Naive thymus-derived CD4-positive, alpha-beta T cell (primary cell): ENCODE measurements at regions not wholly inside any gene's neighbourhood (a gene's known extent, or its start where the extent isn't known, plus 50 kb on each side); places are given as distances from the start of the nearest gene placed in this dataset.

Experiments
- ATAC-seq: fragments of 150-1000 bp; cut with Tn5 transposase; 2 replicates; pipeline ENCODE4 v1.10.0; 2021; ENCODE audit warnings: mild to moderate bottlenecking, moderate library complexity
- CTCF ChIA-PET: fragments of 350-600 bp; sonication (Branson Sonifier 250); formaldehyde crosslinking; loops from one replicate; lab custom pipeline; 2021; ENCODE audit warnings: antibody characterized with exemption; lab: Charles Lee
- POLR2A ChIA-PET: fragments of 350-600 bp; sonication (Branson Sonifier 250); formaldehyde crosslinking; loops from one replicate; lab custom pipeline; 2021; ENCODE audit warnings: antibody characterized with exemption, inconsistent platforms; lab: Charles Lee
- DNase-seq, 9 donors: peaks; one replicate each; pipeline versions ENCODE4 v3.0.0 to v3.0.0-alpha.2; 2020 to 2022; ENCODE audit warnings: mixed read lengths in 1 of 9
- H3K27ac ChIP-seq: one replicate; pipeline ENCODE4 v1.7.0; 2013; ENCODE audit warnings: mild to moderate bottlenecking, low read depth, low read length, moderate library complexity
- H3K27me3 ChIP-seq, 2 donors: one replicate each; pipeline ENCODE4 v1.7.0; 2013; ENCODE audit warnings: low read length in 2 of 2, mild to moderate bottlenecking in 2 of 2, moderate library complexity in 2 of 2; ENCODE audit not compliant: control insufficient read depth in 2 of 2, insufficient read depth in 2 of 2
- H3K36me3 ChIP-seq, 3 experiments: 1 replicate in 2 of 3; 2 replicates in 1 of 3; pipeline ENCODE4 v1.7.0; 2013; ENCODE audit warnings: low read length in 3 of 3, mild to moderate bottlenecking in 3 of 3, moderate library complexity in 1 of 3; ENCODE audit not compliant: insufficient read depth in 3 of 3, control insufficient read depth in 2 of 3
- H3K4me1 ChIP-seq, 2 donors: one replicate each; pipeline ENCODE4 v1.7.0; 2013; ENCODE audit warnings: low read length in 2 of 2, mild to moderate bottlenecking in 2 of 2, moderate library complexity in 1 of 2; ENCODE audit not compliant: control insufficient read depth in 2 of 2, insufficient read depth in 2 of 2
- H3K4me3 ChIP-seq: 2 replicates; pipeline ENCODE4 v1.7.0; 2013; ENCODE audit warnings: mild to moderate bottlenecking, low read length
- H3K9me3 ChIP-seq, 3 experiments: 1 replicate in 2 of 3; 2 replicates in 1 of 3; pipeline ENCODE4 v1.7.0; 2013; ENCODE audit warnings: low read length in 3 of 3; ENCODE audit not compliant: control insufficient read depth in 2 of 3
- H3K27ac Mint-ChIP-seq, 9 donors: one replicate each; pipeline ENCODE4 v1.8.0; 2020 to 2022; ENCODE audit warnings: mixed read lengths in 9 of 9, mild to moderate bottlenecking in 8 of 9, moderate library complexity in 5 of 9, inconsistent platforms in 2 of 9
- H3K27me3 Mint-ChIP-seq, 5 donors: one replicate each; pipeline ENCODE4 v1.8.0; 2021 to 2022; ENCODE audit warnings: mixed read lengths in 5 of 5, mild to moderate bottlenecking in 1 of 5
- H3K36me3 Mint-ChIP-seq, 5 donors: one replicate each; pipeline ENCODE4 v1.8.0; 2020 to 2022; ENCODE audit warnings: mixed read lengths in 5 of 5, mild to moderate bottlenecking in 3 of 5, inconsistent platforms in 1 of 5
- H3K4me1 Mint-ChIP-seq, 7 donors: one replicate each; pipeline ENCODE4 v1.8.0; 2020 to 2022; ENCODE audit warnings: mixed read lengths in 7 of 7, mild to moderate bottlenecking in 3 of 7, inconsistent platforms in 1 of 7
- H3K4me3 Mint-ChIP-seq, 10 donors: one replicate each; pipeline ENCODE4 v1.8.0; 2020 to 2022; ENCODE audit warnings: mild to moderate bottlenecking in 10 of 10, mixed read lengths in 10 of 10, moderate library complexity in 6 of 10, inconsistent platforms in 2 of 10
- H3K9me3 Mint-ChIP-seq, 11 donors: one replicate each; pipeline ENCODE4 v1.8.0; 2020 to 2022; ENCODE audit warnings: mixed read lengths in 11 of 11, mild to moderate bottlenecking in 4 of 11, inconsistent platforms in 1 of 11, moderate library complexity in 1 of 11
- intact Hi-C, 2 donors: fragments of 100-400 bp; cut with micrococcal nuclease; formaldehyde crosslinking; loops; one replicate each; pipeline ENCODE4 v1.15.1; 2023

DNA sequence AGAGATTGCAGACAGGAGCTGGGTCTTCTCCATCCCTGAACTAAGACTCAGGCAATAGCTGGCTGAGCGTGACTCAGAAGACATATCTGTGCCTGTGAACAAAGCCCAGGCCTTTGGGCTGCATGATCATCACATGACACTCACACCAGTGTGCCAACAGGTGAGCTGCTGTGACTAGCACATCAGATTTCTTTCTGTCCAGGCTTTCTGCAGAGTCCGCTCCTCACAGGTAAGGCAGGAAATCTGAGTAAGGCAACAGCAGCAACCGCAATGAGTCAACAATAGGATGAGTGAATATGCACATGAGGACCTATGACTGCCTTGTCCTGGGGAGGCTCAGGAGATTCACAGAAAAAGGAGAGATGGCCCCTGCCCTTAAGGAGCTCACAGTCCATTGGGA lies 293.6 kb downstream of the ACTL7B start:
- Mint-ChIP-seq H3K36me3 (no peaks in the 10 kb centered on the region), H3K27ac (no peak overlapping the region), H3K4me3 (no peak overlapping the region), H3K9me3 (peaks cover 0 to 4% (median 0%) of the 10 kb centered on the region in 11 donors), H3K4me1 (no peaks in the 10 kb centered on the region), H3K27me3 (peaks cover 0 to 7% (median 0%) of the 10 kb centered on the region in 5 donors)
- CTCF ChIA-PET: no interaction called here
- no peaks in the 10 kb centered on the region for H3K4me1 ChIP-seq
- ATAC-seq: no peak
- H3K9me3 ChIP-seq: no peaks in the 10 kb centered on the region
- no peak overlapping the region for H3K4me3 ChIP-seq
- H3K36me3 ChIP-seq: no peaks in the 10 kb centered on the region
- intact Hi-C loops: no loop called here
- no peak for DNase-seq
- no peaks in the 10 kb centered on the region for H3K27me3 ChIP-seq
- POLR2A ChIA-PET: no interaction called here
- no peak overlapping the region for H3K27ac ChIP-seq

DNA sequence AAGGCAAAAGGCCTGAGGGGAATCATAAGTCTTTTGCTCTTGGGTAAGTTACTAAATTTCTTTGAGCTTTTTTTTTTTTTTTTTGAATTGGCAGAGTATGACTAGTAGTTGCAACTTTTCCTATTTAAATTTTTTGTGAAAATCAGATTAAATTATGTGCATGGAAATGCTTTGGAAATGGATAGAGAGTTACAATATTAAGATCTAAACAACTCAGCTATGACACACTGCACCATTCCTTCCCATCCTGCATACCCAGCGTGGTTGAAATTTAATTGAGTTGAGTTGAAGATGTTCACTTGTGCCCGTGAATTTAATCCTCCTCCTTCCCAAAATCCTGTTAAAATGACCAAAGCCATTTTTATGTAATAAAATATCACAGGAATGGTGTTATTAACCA lies 296.4 kb downstream of the ACTL7B start:
- Mint-ChIP-seq H3K27me3 (peaks cover 0 to 7% (median 0%) of the 10 kb centered on the region in 5 donors), H3K4me1 (no peaks in the 10 kb centered on the region), H3K9me3 (peaks cover 0 to 4% (median 0%) of the 10 kb centered on the region in 11 donors), H3K27ac (no peak overlapping the region), H3K4me3 (no peak overlapping the region), H3K36me3 (no peaks in the 10 kb centered on the region)
- DNase-seq (no peak), ATAC-seq (no peak)
- no peak overlapping the region for H3K4me3 ChIP-seq
- CTCF ChIA-PET: no interaction called here
- no peaks in the 10 kb centered on the region for H3K36me3 ChIP-seq
- intact Hi-C loops: no loop called here
- H3K4me1 ChIP-seq: no peaks in the 10 kb centered on the region
- POLR2A ChIA-PET: no interaction called here
- H3K27me3 ChIP-seq: no peaks in the 10 kb centered on the region
- no peak overlapping the region for H3K27ac ChIP-seq
- H3K9me3 ChIP-seq: no peaks in the 10 kb centered on the region

- intact Hi-C loops: no loop called here
- no peak overlapping the region for H3K4me3 Mint-ChIP-seq
- Histone ChIP-seq H3K27me3 (no peaks in the 10 kb centered on the region), H3K36me3 (no peaks in the 10 kb centered on the region), H3K4me3 (no peak overlapping the region), H3K27ac (no peak overlapping the region), H3K4me1 (no peaks in the 10 kb centered on the region), H3K9me3 (no peaks in the 10 kb centered on the region)
- DNase-seq: no peak
- CTCF ChIA-PET: no interaction called here
- H3K27me3 Mint-ChIP-seq: peaks cover 0 to 4% (median 0%) of the 10 kb centered on the region in 5 donors
- no peaks in the 10 kb centered on the region for H3K36me3 Mint-ChIP-seq
- H3K9me3 Mint-ChIP-seq: peaks cover 0 to 3% (median 0%) of the 10 kb centered on the region in 11 donors
- POLR2A ChIA-PET: no interaction called here
- no peak for ATAC-seq
- no peak overlapping the region for H3K27ac Mint-ChIP-seq
- no peaks in the 10 kb centered on the region for H3K4me1 Mint-ChIP-seq
Measured at GRCh38 chr9:108554831-108555230, 301.0 kb downstream of the ACTL7B start.

DNA sequence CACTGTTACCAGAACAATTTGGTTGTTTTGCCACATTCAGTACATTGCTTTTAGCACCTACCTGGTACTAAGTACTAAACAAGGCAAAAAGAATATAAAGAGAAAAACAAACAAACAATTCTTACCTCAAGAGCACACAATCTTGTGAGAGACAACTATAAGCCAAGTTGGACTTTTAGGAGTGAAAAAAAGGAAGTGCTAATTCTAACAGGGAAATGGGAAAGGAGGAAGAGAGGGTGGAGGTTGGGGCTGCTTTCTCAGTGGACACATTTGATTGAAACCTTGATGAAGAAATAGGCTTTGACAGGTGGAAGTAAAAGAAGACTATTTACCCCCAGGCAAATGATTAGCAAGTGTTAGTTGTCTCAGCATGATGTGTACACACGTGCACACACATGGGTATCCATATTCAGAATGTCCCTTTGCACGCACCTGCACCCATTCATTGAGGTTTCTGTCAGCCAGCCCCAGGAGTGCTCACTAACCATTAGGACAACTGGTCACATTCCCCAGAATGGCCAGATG lies 302.6 kb downstream of the ACTL7B start:
- H3K4me1 Mint-ChIP-seq: no peaks in the 10 kb centered on the region
- intact Hi-C loops: no loop called here
- H3K9me3 Mint-ChIP-seq: peaks cover 0 to 2% (median 0%) of the 10 kb centered on the region in 11 donors
- DNase-seq (no peak), ATAC-seq (no peak)
- no peaks in the 10 kb centered on the region for H3K36me3 Mint-ChIP-seq
- no peaks in the 10 kb centered on the region for H3K4me1 ChIP-seq
- H3K4me3 Mint-ChIP-seq: no peak overlapping the region
- ChIA-PET CTCF (no interaction called here), POLR2A (no interaction called here)
- H3K4me3 ChIP-seq: no peak overlapping the region
- no peaks in the 10 kb centered on the region for H3K36me3 ChIP-seq
- H3K27ac ChIP-seq: no peak overlapping the region
- H3K9me3 ChIP-seq: no peaks in the 10 kb centered on the region
- H3K27me3 ChIP-seq: no peaks in the 10 kb centered on the region
- no peaks in the 10 kb centered on the region for H3K27me3 Mint-ChIP-seq
- H3K27ac Mint-ChIP-seq: no peak overlapping the region

- no peaks in the 10 kb centered on the region for H3K36me3 ChIP-seq
- H3K27me3 ChIP-seq: no peaks in the 10 kb centered on the region
- Mint-ChIP-seq H3K4me3 (no peak overlapping the region), H3K9me3 (peaks cover 0 to 2% (median 0%) of the 10 kb centered on the region in 11 donors), H3K27me3 (no peaks in the 10 kb centered on the region), H3K4me1 (no peaks in the 10 kb centered on the region), H3K36me3 (no peaks in the 10 kb centered on the region), H3K27ac (no peak overlapping the region)
- CTCF ChIA-PET: no interaction called here
- H3K4me1 ChIP-seq: no peaks in the 10 kb centered on the region
- no peak for ATAC-seq
- no peaks in the 10 kb centered on the region for H3K9me3 ChIP-seq
- POLR2A ChIA-PET: no interaction called here
- intact Hi-C loops: no loop called here
- no peak overlapping the region for H3K27ac ChIP-seq
- DNase-seq: no peak
- H3K4me3 ChIP-seq: no peak overlapping the region
Measured at GRCh38 chr9:108552459-108553040, 303.2 kb downstream of the ACTL7B start.

GRCh38 chr9:108551030-108551841 lies 304.6 kb downstream of the ACTL7B start:
- H3K4me1 ChIP-seq: no peaks in the 10 kb centered on the region
- no peak overlapping the region for H3K27ac Mint-ChIP-seq
- no peaks in the 10 kb centered on the region for H3K27me3 Mint-ChIP-seq
- no peak overlapping the region for H3K4me3 ChIP-seq
- ChIA-PET CTCF (no interaction called here), POLR2A (interaction anchor here (0.6 kb wide), 1 partner anchor 71 kb away, joined by 3 read pairs; no protein-coding TSS in a partner anchor)
- DNase-seq: no peak
- no peaks in the 10 kb centered on the region for H3K9me3 ChIP-seq
- H3K27me3 ChIP-seq: no peaks in the 10 kb centered on the region
- H3K4me3 Mint-ChIP-seq: no peak overlapping the region
- no peak overlapping the region for H3K27ac ChIP-seq
- intact Hi-C loops: no loop called here
- H3K36me3 ChIP-seq: no peaks in the 10 kb centered on the region
- H3K36me3 Mint-ChIP-seq: no peaks in the 10 kb centered on the region
- peaks cover 0 to 2% (median 0%) of the 10 kb centered on the region in 11 donors for H3K9me3 Mint-ChIP-seq
- no peak for ATAC-seq
- H3K4me1 Mint-ChIP-seq: no peaks in the 10 kb centered on the region
